HEK293 (cell line): ENCODE measurements at regions not wholly inside any gene's neighbourhood (a gene's known extent, or its start where the extent isn't known, plus 50 kb on each side); places are given as distances from the start of the nearest gene placed in this dataset.

Experiments
- CTCF ChIA-PET: fragments of 350-600 bp; formaldehyde crosslinking; extraction: SDS; loops from one replicate; lab custom pipeline; 2021; ENCODE audit warnings: antibody characterized with exemption; lab: Yijun Ruan, JAX
- POLR2A ChIA-PET: fragments of 300-600 bp; formaldehyde crosslinking; extraction: SDS; loops from one replicate; lab custom pipeline; 2020; ENCODE audit warnings: antibody characterized with exemption, inconsistent platforms; lab: Yijun Ruan, JAX
- H3K27ac ChIP-seq: fragments of 200-500 bp; sonication (Bioruptor generic); 2 replicates; pipeline ENCODE4 v1.5.1; 2014; ENCODE audit warnings: low read depth, low read length, control low read depth, inconsistent platforms; ENCODE audit errors: extremely low read depth
- H3K36me3 ChIP-seq, 2 experiments: fragments of 200-500 bp in 1 of 2; sonication (Bioruptor generic) in 1 of 2; 1 replicate in 1 of 2; 2 replicates in 1 of 2; pipeline ENCODE4 v1.5.1; 2014 to 2017; ENCODE audit warnings: inconsistent platforms in 2 of 2, low read length in 2 of 2; ENCODE audit not compliant: control insufficient read depth in 2 of 2, insufficient read depth in 1 of 2
- H3K4me1 ChIP-seq: fragments of 200-500 bp; sonication (Bioruptor generic); 2 replicates; pipeline ENCODE4 v1.5.1; 2014; ENCODE audit warnings: mild to moderate bottlenecking, low read length, inconsistent platforms; ENCODE audit not compliant: control insufficient read depth, insufficient read depth
- H3K4me3 ChIP-seq: 2 replicates; pipeline ENCODE4 v1.5.1; 2011; ENCODE audit warnings: low read depth, mild to moderate bottlenecking, control low read depth, low read length, moderate library complexity
- H3K9me3 ChIP-seq: fragments of 200-500 bp; sonication (Bioruptor generic); 2 replicates; pipeline ENCODE4 v1.5.1; 2014; ENCODE audit warnings: low read depth, low read length, inconsistent platforms; ENCODE audit not compliant: control insufficient read depth, insufficient read depth
- FEZF1 ChIP-seq: fragments of 450-650 bp; formaldehyde crosslinking; IDR thresholded peaks from 2 replicates; pipeline ENCODE4 v1.5.1; 2016; ENCODE audit warnings: missing biosample characterization, missing genetic modification characterization
- GFI1B ChIP-seq: fragments of 450-650 bp; formaldehyde crosslinking; IDR thresholded peaks from 2 replicates; pipeline ENCODE4 v1.5.1; 2016; ENCODE audit warnings: missing biosample characterization, missing genetic modification characterization
- GLI4 ChIP-seq: fragments of 450-650 bp; formaldehyde crosslinking; IDR thresholded peaks from 2 replicates; pipeline ENCODE4 v1.5.1; 2016; ENCODE audit warnings: missing biosample characterization, missing genetic modification characterization
- KLF1 ChIP-seq: fragments of 450-650 bp; formaldehyde crosslinking; IDR thresholded peaks from 2 replicates; pipeline ENCODE4 v1.5.1; 2016; ENCODE audit warnings: missing biosample characterization, missing genetic modification characterization
- PRDM1 ChIP-seq: fragments of 450-650 bp; formaldehyde crosslinking; IDR thresholded peaks from 2 replicates; pipeline ENCODE4; 2016; ENCODE audit warnings: missing biosample characterization, missing genetic modification characterization
- TRIM28 ChIP-seq: IDR thresholded peaks from 2 replicates; pipeline ENCODE4 v1.6.1; 2011; ENCODE audit warnings: low read length, control low read depth, borderline replicate concordance
- ZBTB1 ChIP-seq: fragments of 450-650 bp; formaldehyde crosslinking; IDR thresholded peaks from 2 replicates; pipeline ENCODE4 v1.5.1; 2016; ENCODE audit warnings: missing biosample characterization, missing genetic modification characterization
- ZEB2 ChIP-seq: fragments of 450-650 bp; formaldehyde crosslinking; IDR thresholded peaks from 2 replicates; pipeline ENCODE4 v1.5.1; 2016; ENCODE audit warnings: missing biosample characterization, missing genetic modification characterization
- ZNF133 ChIP-seq: fragments of 450-650 bp; formaldehyde crosslinking; IDR thresholded peaks from 2 replicates; pipeline ENCODE4 v1.5.1; 2016; ENCODE audit warnings: missing biosample characterization, missing genetic modification characterization
- ZNF169 ChIP-seq: fragments of 450-650 bp; formaldehyde crosslinking; IDR thresholded peaks from 2 replicates; pipeline ENCODE4 v1.5.1; 2016; ENCODE audit warnings: missing biosample characterization, missing genetic modification characterization
- ZNF248 ChIP-seq: fragments of 450-650 bp; formaldehyde crosslinking; IDR thresholded peaks from 2 replicates; pipeline ENCODE4 v1.5.1; 2017; ENCODE audit warnings: missing biosample characterization, missing genetic modification characterization
- ZNF274 ChIP-seq, 2 experiments: fragments of 200-500 bp in 1 of 2; fragments of 450-650 bp in 1 of 2; sonication (Bioruptor generic) in 1 of 2; formaldehyde crosslinking in 1 of 2; IDR thresholded peaks; 2 replicates each; pipeline versions ENCODE4 v1.5.1 to v1.6.1; 2014 to 2016; ENCODE audit warnings: borderline replicate concordance in 1 of 2, inconsistent platforms in 1 of 2, low read length in 1 of 2, missing biosample characterization in 1 of 2, missing genetic modification characterization in 1 of 2
- ZNF311 ChIP-seq: fragments of 450-650 bp; formaldehyde crosslinking; IDR thresholded peaks from 2 replicates; pipeline ENCODE4 v1.5.1; 2017; ENCODE audit warnings: missing biosample characterization, missing genetic modification characterization, borderline replicate concordance
- ZNF341 ChIP-seq: fragments of 450-650 bp; formaldehyde crosslinking; IDR thresholded peaks from 2 replicates; pipeline ENCODE4; 2016; ENCODE audit warnings: low read depth, missing biosample characterization, missing genetic modification characterization
- ZNF510 ChIP-seq: fragments of 450-650 bp; formaldehyde crosslinking; IDR thresholded peaks from 2 replicates; pipeline ENCODE4 v1.5.1; 2018; ENCODE audit warnings: mild to moderate bottlenecking, missing genetic modification characterization, missing biosample characterization; ENCODE audit not compliant: insufficient replicate concordance
- ZNF555 ChIP-seq: fragments of 450-650 bp; formaldehyde crosslinking; conservative IDR thresholded peaks from 2 replicates; pipeline ENCODE4 v1.5.1; 2017; ENCODE audit warnings: missing biosample characterization, mild to moderate bottlenecking, missing genetic modification characterization, inconsistent platforms
- ZNF561 ChIP-seq: fragments of 450-650 bp; IDR thresholded peaks from 2 replicates; pipeline ENCODE4 v1.5.1; 2018; ENCODE audit warnings: missing biosample characterization, missing genetic modification characterization, borderline replicate concordance
- ZNF596 ChIP-seq: fragments of 450-650 bp; IDR thresholded peaks from 2 replicates; pipeline ENCODE4 v1.5.0; 2018; ENCODE audit warnings: missing biosample characterization, mild to moderate bottlenecking, missing genetic modification characterization, moderate library complexity
- TF ChIP-seq, protein P1 (sequence below): fragments of 450-650 bp; formaldehyde crosslinking; IDR thresholded peaks from 2 replicates; pipeline ENCODE4 v1.5.1; 2016; ENCODE audit warnings: missing biosample characterization, missing genetic modification characterization

DNA sequence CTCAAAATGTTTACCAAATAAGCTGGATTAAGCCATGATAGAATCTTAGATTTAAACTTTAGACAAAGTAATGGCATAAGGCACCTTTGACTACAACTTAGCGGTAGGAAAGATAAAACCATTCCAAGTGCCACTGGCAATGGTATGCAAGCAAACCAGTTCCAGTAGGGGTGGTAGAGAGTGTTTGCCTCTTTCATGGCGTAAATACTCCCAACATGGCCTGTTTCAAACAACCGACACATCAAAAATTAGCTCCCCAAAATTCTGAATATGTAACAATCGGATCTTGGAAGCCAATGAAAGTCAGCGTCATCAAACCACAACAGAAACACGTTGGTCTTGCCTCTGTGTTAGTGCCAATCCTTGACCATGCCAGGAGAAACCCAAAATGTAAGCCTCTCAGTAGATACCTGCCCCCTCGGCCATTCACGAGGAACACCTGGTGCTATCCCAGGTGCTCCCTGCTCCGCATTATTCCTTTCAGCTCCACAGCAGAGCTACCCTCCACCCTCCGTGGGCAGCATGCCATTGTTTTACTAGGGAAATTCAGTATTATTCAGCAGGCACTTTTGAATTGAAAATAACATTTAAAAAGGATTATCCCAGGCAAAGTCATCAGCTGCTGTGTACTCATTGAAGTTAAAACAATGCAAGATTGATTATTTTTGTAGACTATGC, 307.8 kb upstream of the CDH11 start:
- Histone ChIP-seq H3K27ac (no peak overlapping the region), H3K4me3 (no peak overlapping the region), H3K36me3 (no peaks in the 10 kb centered on the region), H3K4me1 (no peaks in the 10 kb centered on the region), H3K9me3 (no peaks in the 10 kb centered on the region)
- POLR2A ChIA-PET = no interaction called here
- CTCF ChIA-PET = interaction anchor here (0.6 kb wide), 1 partner anchor 1147 kb away, joined by 3 read pairs; no protein-coding TSS in a partner anchor
- TF ChIP-seq ZNF341 (tag by site-specific recombination) (no peak), ZNF274 (IDR thresholded peaks at IDR 0.05; ENCODE audit: low read length) (no peak), ZNF274 (tag by site-specific recombination; IDR thresholded peaks at IDR 0.05; ENCODE audit: borderline replicate concordance) (no peak), PRDM1 (tag by site-specific recombination) (no peak), FEZF1 (tag by site-specific recombination) (no peak), ZNF555 (tag by site-specific recombination) (no peak), ZBTB1 (no peak), ZNF311 (tag by site-specific recombination) (no peak), ZNF248 (tag by site-specific recombination) (no peak), ZNF596 (tag by site-specific recombination) (no peak), TRIM28 (no peak), GLI4 (tag by site-specific recombination) (no peak), KLF1 (tag by site-specific recombination) (no peak)
- TF ChIP-seq, protein P1, sequence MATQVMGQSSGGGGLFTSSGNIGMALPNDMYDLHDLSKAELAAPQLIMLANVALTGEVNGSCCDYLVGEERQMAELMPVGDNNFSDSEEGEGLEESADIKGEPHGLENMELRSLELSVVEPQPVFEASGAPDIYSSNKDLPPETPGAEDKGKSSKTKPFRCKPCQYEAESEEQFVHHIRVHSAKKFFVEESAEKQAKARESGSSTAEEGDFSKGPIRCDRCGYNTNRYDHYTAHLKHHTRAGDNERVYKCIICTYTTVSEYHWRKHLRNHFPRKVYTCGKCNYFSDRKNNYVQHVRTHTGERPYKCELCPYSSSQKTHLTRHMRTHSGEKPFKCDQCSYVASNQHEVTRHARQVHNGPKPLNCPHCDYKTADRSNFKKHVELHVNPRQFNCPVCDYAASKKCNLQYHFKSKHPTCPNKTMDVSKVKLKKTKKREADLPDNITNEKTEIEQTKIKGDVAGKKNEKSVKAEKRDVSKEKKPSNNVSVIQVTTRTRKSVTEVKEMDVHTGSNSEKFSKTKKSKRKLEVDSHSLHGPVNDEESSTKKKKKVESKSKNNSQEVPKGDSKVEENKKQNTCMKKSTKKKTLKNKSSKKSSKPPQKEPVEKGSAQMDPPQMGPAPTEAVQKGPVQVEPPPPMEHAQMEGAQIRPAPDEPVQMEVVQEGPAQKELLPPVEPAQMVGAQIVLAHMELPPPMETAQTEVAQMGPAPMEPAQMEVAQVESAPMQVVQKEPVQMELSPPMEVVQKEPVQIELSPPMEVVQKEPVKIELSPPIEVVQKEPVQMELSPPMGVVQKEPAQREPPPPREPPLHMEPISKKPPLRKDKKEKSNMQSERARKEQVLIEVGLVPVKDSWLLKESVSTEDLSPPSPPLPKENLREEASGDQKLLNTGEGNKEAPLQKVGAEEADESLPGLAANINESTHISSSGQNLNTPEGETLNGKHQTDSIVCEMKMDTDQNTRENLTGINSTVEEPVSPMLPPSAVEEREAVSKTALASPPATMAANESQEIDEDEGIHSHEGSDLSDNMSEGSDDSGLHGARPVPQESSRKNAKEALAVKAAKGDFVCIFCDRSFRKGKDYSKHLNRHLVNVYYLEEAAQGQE (tag by site-specific recombination) = no peak

DNA sequence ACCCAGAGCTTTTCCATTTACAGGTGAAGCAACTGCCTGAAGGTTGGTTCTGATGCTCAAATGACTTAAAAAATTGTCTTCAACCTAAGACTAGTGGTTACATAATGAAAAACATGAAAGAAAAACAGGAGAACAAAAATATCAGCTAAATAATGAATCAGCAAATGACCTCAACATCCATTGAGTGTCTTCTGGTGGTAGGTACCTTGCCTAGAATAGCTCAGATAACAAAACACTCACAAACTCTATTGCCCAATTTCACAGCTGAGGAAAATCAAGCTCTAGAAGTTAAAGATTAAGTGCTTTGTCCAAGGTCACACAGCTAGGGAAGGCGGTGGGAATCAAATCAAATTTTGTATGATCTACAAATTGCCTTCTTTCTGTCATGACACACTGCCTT, 304.6 kb upstream of the CDH11 start:
- Histone ChIP-seq H3K9me3 (no peaks in the 10 kb centered on the region), H3K4me1 (no peaks in the 10 kb centered on the region), H3K36me3 (no peaks in the 10 kb centered on the region), H3K4me3 (no peak overlapping the region), H3K27ac (no peak overlapping the region)
- POLR2A ChIA-PET = no interaction called here
- CTCF ChIA-PET = no interaction called here
- no peak for TF ChIP-seq ZNF561
- TF ChIP-seq ZNF133 (tag by site-specific recombination) = no peak
- TF ChIP-seq ZEB2 (tag by site-specific recombination) = no peak
- no peak for TF ChIP-seq ZNF311 (tag by site-specific recombination)
- TF ChIP-seq GFI1B = no peak
- TF ChIP-seq ZNF169 (tag by site-specific recombination) = no peak
- TF ChIP-seq, all 188 proteins: peak for 0

- POLR2A ChIA-PET = no interaction called here
- H3K9me3 ChIP-seq = no peaks in the 10 kb centered on the region
- TF ChIP-seq ZNF510 (no peak), ZNF311 (tag by site-specific recombination) (no peak)
- TF ChIP-seq, all 188 proteins: peak for 0
- H3K36me3 ChIP-seq = no peaks in the 10 kb centered on the region
- CTCF ChIA-PET = no interaction called here
- no peak overlapping the region for H3K27ac ChIP-seq
- H3K4me1 ChIP-seq = no peaks in the 10 kb centered on the region
- H3K4me3 ChIP-seq = no peak overlapping the region
These were observed 301.1 kb upstream of the CDH11 start for GRCh38 chr16:65422934-65423333.
